ENCODE measurements at regions not wholly inside any gene's neighbourhood (a gene's known extent, or its start where the extent isn't known, plus 50 kb on each side); places are given as distances from the start of the nearest gene placed in this dataset.

- DNase-seq: no peak
Measured at GRCh38 chr15:91476861-91477260, 376.6 kb upstream of the SLCO3A1 start.

DNA sequence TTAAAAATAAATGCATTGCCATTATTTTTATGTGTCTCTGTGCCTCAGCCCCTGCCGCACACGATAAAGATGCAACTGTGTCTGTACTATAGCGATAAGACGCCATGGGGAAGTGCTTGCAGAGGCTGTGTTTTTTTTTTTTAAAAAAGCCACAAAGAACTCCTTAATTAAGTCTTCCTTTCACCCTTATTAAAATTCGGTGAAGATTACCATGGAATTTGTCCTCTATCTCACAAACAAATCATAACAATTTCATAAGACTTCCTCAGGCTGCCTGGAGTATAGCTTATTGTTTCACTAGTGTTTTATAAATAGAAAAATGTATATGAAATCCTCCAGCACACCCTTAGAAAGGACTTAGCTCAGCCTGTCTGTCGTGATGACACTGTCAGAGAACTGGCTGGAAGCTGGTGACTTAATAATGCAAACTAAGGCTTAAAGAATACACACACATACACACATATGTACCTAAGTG is 374.8 kb upstream of the SLCO3A1 start:
- DNase-seq: no peak

- DNase-seq: no peak
Measured at GRCh38 chr15:91480426-91480825, 373.1 kb upstream of the SLCO3A1 start.

- no peak for DNase-seq
Measured at GRCh38 chr15:91482799-91483198, 370.7 kb upstream of the SLCO3A1 start.

DNA sequence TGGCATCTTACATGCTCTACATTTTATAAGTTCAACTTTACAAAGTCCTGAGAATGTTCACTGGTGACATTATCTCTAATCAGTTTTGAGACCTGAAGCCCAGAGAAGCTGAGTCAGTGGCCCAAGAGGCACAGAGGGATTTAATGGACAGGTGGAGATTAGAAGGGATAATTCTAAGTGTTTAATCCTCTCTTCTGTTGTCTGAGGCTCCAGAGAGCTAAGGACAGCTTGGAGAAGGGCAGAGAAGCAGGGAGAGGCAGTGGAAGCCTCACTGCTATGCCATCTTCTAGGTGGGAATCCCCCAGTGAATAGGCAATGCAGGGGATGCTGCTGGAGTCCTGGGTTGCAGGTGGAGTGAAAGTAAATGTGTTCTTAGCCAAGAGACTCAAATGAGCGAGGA is 369.4 kb upstream of the SLCO3A1 start:
- DNase-seq: no peak

- DNase-seq: no peak
Measured at GRCh38 chr15:91488452-91488851, 365.1 kb upstream of the SLCO3A1 start.

GRCh38 chr15:91490211-91490610 is 363.3 kb upstream of the SLCO3A1 start:
- no peak for DNase-seq

DNA sequence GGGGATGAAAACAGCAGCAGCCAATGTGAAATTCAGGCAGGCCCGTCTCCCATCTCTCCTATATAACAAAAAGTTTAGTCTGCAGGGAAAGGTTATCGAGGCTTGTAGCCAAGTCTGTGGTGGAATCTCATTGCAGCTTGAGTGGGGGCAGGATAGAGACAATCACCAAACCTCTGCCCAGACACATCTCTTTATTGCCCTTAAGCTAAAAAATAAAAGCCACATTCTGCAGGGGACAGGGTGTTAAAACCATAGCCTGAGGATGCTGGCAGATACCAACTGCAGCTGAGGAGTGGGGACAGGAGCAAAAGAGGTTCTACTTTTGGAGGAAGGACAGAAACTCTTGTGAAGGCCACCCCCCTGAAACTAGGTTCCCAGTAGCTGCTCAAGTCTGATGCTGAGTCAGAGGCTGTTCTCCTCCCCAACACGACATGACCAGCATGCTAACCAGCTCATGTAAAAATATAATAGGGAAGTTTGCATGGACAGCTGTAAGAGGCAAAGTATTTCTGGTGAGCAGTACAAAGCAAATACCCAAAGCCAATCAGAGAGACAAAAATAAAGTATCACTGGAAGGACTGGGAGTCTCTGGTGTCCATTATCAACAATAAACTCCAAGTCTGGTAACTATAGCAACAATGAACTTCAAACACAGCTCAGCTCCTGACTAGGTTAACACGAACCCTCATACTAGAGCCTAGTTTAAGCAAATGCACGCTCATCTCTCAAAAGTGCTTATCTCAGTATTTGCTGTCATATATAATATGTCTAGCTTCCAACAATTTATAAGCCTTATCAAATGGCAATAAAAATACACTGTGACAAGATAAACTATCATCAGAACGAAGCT is 362.2 kb upstream of the SLCO3A1 start:
- DNase-seq: no peak

DNA sequence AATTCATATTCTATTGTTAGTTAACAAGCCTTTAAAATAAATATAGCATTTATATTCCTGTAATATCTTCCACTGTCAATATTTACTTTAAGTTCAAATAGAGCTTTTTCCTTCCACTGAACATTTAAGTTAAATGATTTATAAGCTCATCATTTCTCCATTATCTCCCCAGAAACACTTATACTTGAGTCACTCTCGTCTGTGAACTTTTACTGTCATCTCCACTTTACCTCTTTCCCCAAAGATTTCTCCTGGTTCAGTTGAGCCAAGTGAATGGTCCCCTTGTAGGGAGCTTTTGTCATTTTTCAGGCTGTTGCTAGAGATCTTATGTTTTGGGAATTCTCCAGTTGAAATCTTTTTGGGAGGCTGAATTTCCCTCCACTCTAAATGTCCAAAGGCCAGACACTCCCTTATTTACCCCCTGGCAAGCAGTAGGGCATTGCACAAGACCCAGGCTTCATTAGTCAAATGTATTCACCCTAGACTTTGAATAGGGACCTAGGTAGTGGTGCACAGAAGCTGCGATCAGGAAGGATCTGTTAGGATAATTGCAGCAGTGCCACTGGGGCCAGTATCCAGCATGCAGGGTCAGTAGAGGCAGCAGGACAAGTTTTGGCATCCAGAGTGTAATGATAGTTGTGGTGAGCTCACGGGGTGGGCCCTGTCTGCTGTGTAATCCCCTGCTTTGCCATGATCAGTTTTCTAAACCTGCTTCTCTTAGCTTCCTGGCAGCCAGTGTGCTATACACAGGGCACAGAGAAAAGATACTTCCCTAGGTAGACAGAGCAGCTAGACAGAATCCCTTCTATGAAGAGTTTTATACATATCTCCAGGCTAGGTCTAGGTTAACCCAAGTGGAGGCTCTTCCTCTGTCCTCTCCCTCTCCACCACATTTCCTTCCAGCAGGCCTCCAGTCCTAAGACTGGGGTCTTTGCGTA is 356.5 kb upstream of the SLCO3A1 start:
- DNase-seq: no peak

DNA sequence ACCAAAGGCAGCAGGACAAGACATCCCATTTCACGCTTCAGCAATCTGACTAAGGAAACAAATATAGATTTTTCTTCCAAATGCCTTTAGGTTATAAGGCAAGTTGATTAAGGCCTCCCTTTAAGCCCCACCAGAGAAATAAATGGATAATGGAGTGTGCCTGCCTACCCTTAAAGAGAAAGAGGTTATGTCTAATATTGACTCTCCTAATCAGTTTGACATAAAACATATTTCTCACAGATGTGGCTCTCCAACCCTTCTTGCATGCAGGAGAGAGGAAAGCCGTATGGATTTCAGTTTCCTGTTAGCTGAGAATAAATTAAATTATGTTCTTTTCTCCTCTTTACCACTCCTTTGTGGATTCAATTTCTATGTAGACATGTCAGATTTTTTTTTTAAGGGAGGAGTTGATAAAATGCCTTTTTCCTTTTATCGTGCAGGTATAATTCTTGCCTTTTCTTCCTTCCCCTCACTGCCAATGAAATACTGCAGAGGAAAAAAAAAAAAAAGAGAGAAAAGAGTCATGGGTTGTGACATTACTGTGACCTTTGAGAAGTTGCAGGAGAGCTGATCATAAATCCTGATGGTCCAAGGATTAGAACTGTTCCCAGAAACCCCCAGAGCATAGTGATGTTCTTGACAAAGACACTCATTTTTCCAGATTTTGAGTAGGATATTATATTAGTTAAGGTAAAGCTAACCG is 355.3 kb upstream of the SLCO3A1 start:
- no peak for DNase-seq

- DNase-seq: no peak
Measured at GRCh38 chr15:91498749-91499062, 354.8 kb upstream of the SLCO3A1 start.

DNA sequence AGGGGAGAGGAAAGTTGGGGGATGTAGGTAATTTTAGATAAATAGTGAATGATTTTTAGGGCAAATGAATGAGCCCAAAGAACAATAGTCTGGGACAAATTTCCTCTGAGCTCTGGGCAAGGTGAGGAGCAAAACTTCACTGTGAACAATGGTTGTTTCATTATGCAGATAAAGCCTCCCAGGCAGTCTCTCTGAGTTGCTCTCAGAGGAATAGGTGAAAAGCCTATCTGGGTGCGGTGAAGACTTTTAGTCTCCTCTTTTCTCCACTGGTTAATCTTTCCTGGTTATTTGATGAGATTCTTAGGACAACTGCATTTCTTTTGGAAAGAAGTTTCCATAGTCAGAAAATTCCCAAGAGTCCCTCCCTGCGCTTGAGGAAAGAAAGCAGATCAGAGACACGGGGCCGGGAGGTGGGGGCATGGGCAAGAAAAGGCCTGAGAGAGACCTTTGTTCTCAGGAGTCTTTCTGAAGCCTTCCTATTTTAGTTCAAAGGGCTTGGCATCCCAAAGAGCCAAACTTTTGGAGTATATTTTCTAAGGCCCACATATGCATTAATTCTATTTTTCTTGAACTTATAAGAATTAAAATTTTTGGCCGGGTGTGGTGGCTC is 353.6 kb upstream of the SLCO3A1 start:
- no peak for DNase-seq

DNA sequence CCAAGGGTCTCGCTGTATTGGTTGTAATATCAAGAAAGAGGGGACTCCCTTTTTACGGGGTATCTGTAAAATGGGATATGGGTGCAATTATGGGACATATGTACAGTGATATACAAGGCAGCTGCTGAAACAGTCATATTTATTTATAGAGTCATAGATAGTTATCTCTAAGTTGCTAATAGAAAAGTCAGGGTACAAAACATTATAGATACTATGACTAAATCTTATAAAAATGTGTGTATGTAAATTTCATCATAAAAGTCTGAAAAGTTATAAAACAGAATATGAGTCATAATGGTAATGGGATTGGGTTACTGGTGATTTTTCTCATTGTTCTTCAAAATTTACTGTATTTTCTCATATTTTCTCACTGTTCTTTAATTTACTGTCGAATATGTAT is 344.9 kb upstream of the SLCO3A1 start:
- no peak for DNase-seq

- no peak for DNase-seq
Measured at GRCh38 chr15:91514147-91514546, 339.4 kb upstream of the SLCO3A1 start.

GRCh38 chr15:91515188-91515754 is 338.2 kb upstream of the SLCO3A1 start:
- no peak for DNase-seq

- DNase-seq: no peak
Measured at GRCh38 chr15:91516866-91517265, 336.6 kb upstream of the SLCO3A1 start.

DNA sequence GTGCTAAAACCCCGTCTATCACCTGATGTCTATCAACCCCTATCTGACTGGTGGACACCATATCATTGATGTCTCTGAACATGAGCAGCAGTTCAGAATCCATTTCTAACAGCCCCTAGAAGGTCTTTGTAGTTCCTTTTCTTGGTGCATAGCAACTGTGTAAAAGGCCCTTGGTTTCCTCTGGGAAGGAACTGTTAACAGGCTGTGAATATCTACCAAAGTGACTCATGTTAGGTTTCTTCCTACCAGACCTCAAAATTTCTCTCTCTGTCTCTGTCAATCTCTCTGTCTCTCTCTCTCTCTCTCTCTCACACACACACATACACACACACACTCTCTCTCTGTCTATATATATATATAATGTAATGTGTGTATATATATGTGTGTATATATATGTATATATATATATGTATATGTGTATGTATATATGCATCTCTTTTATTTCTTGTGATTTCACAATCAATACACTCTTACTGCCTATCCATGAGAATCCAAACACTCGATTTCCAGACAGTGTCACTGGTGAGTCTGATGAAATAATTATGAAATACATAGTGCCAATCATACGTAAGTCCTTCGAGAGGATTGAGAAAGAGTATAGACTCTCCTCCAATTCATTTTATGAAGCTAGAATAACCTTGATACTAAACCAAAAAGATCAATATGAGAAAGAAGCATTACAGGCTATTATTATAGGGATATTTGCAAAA is 335.9 kb upstream of the SLCO3A1 start:
- no peak for DNase-seq

DNA sequence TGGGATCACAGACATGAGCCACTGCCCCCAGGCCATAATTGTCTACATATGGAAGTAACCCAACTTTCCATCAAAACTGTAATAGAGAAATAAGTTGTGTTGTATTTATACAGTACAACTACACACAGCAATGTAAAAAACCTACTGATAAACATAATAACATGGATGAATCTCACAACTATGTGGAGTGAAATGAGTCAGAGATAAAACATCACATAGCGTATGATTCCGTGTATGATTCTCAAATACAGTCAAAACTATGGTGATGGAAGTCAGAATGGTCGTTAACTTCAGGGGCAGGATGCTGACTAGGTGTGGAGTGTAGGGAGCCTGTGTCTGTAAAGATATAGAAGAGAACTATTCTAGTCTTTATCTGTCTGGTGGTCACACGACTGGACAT is 332.7 kb upstream of the SLCO3A1 start:
- no peak for DNase-seq

GRCh38 chr15:91521548-91521947 is 332.0 kb upstream of the SLCO3A1 start:
- no peak for DNase-seq

GRCh38 chr15:91521996-91522395 is 331.5 kb upstream of the SLCO3A1 start:
- no peak for DNase-seq

DNA sequence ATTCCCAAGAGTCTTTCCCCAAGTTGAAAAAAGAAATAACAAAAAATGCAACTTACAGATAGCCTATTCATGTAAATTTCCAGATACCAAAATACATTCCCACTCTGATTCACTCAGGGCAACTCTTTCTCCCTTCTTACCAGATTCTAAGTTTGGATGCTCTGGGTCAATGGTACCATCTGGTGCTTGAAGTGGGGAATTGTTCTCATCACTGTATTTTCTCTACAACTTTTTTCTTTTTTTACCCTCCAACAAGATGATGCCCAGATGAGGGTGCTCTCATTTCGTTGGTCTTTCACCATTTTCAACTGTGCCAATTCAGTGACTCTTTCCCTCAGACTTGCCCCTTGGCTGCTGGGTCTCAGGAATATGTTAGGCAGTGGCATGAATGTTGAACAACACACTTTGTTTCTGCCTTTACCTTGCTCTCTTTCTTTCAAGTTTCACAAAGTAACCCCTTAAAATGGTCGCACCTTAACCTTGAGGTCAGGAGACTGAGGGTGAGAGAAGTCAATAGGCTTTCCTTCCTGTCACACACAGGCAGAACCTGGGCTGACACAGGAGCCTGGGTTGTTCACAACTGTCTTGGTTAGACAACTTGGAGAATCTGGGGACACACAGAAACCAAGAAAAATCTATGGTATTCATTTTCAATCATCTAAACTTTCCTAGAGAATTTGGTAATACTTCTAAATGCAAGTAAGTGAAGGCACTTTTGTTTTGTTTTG is 330.7 kb upstream of the SLCO3A1 start:
- DNase-seq: no peak
